ENCODE measurements at regions not wholly inside any gene's neighbourhood (a gene's known extent, or its start where the extent isn't known, plus 50 kb on each side); places are given as distances from the start of the nearest gene placed in this dataset.
A peak's percentile ranks its signal among the peaks of the same experiment; 100 is the strongest.

GRCh38 chr2:5921081-5921642, 229.0 kb downstream of the SOX11 start:
- no peak for DNase-seq

- no peak for DNase-seq
These were observed 232.1 kb downstream of the SOX11 start for GRCh38 chr2:5923957-5924945.

- DNase-seq = no peak
These were observed 233.4 kb downstream of the SOX11 start for GRCh38 chr2:5925604-5926003.

GRCh38 chr2:5926871-5927512, 234.8 kb downstream of the SOX11 start:
- DNase-seq = no peak

- DNase-seq = no peak
These were observed 240.6 kb downstream of the SOX11 start for GRCh38 chr2:5932556-5933469.

GRCh38 chr2:5933669-5934068, 241.5 kb downstream of the SOX11 start:
- no peak for DNase-seq

- DNase-seq = no peak
These were observed 245.1 kb downstream of the SOX11 start for GRCh38 chr2:5937321-5937720.

- no peak for DNase-seq
These were observed 245.8 kb downstream of the SOX11 start for GRCh38 chr2:5937851-5938565.

GRCh38 chr2:5938566-5938896, 246.3 kb downstream of the SOX11 start:
- DNase-seq = no peak

GRCh38 chr2:5939553-5939952, 247.4 kb downstream of the SOX11 start:
- no peak for DNase-seq

GRCh38 chr2:5940596-5941535, 248.7 kb downstream of the SOX11 start:
- no peak for DNase-seq

- no peak for DNase-seq
These were observed 250.0 kb downstream of the SOX11 start for GRCh38 chr2:5942204-5942603.

GRCh38 chr2:5945742-5946141, 253.6 kb downstream of the SOX11 start:
- DNase-seq = no peak

- DNase-seq = peak; percentile 72
These were observed 254.3 kb downstream of the SOX11 start for GRCh38 chr2:5946225-5947115.

GRCh38 chr2:5950736-5951135, 258.6 kb downstream of the SOX11 start:
- DNase-seq = no peak

- DNase-seq = no peak
These were observed 259.3 kb downstream of the SOX11 start for GRCh38 chr2:5951471-5951870.

GRCh38 chr2:5953525-5953924, 261.3 kb downstream of the SOX11 start:
- DNase-seq = no peak

GRCh38 chr2:5954509-5954908, 262.3 kb downstream of the SOX11 start:
- DNase-seq = no peak

- DNase-seq = no peak
These were observed 263.7 kb downstream of the SOX11 start for GRCh38 chr2:5955921-5956320.

Data from DMS79 treated with DMSO at 0.1 percent for 48 hours (cell line).